GM18907 (cell line): ENCODE measurements at regions not wholly inside any gene's neighbourhood (a gene's known extent, or its start where the extent isn't known, plus 50 kb on each side); places are given as distances from the start of the nearest gene placed in this dataset.
"Not testable (repeated sequence)": the region's sequence is repeated elsewhere in the genome, so short reads cannot be mapped to it uniquely, and the experiment has no call there.

ENCODE experiments used
- ATAC-seq: cut with Tn5 transposase; IDR thresholded peaks from one replicate; pipeline ENCODE4 v1.9.1; 2021; ENCODE audit warnings: mild to moderate bottlenecking, moderate library complexity; ENCODE audit not compliant: unreplicated experiment

GRCh38 chr6:10138917-10139316 is 276.0 kb downstream of the TFAP2A start:
- no peak for ATAC-seq

- ATAC-seq, result no peak
These were observed 278.2 kb downstream of the TFAP2A start for GRCh38 chr6:10136636-10137035.

GRCh38 chr6:10134185-10134584 is 280.7 kb downstream of the TFAP2A start:
- not testable (repeated sequence) for ATAC-seq

- ATAC-seq, result no peak
These were observed 286.2 kb downstream of the TFAP2A start for GRCh38 chr6:10128721-10129120.

- no peak for ATAC-seq
These were observed 292.7 kb downstream of the TFAP2A start for GRCh38 chr6:10122164-10122563.

- ATAC-seq, result no peak
These were observed 301.9 kb downstream of the TFAP2A start for GRCh38 chr6:10112871-10113549.

- ATAC-seq, result no peak
These were observed 302.9 kb downstream of the TFAP2A start for GRCh38 chr6:10111975-10112374.

GRCh38 chr6:10101551-10102252 is 313.2 kb downstream of the TFAP2A start:
- no peak for ATAC-seq

- ATAC-seq, result no peak
These were observed 315.2 kb downstream of the TFAP2A start for GRCh38 chr6:10099529-10100140.

- no peak for ATAC-seq
These were observed 315.9 kb downstream of the TFAP2A start for GRCh38 chr6:10098756-10099528.

GRCh38 chr6:10093282-10093681 is 321.6 kb downstream of the TFAP2A start:
- ATAC-seq, result no peak

GRCh38 chr6:10084111-10084986 is 330.5 kb downstream of the TFAP2A start:
- ATAC-seq, result no peak

- no peak for ATAC-seq
These were observed 332.5 kb downstream of the TFAP2A start for GRCh38 chr6:10082385-10082784.

GRCh38 chr6:10081957-10082356 is 332.9 kb downstream of the TFAP2A start:
- no peak for ATAC-seq

GRCh38 chr6:10081075-10081474 is 333.8 kb downstream of the TFAP2A start:
- no peak for ATAC-seq

- ATAC-seq, result no peak
These were observed 334.3 kb downstream of the TFAP2A start for GRCh38 chr6:10080561-10080960.

- ATAC-seq, result no peak
These were observed 336.3 kb downstream of the TFAP2A start for GRCh38 chr6:10078581-10078980.

GRCh38 chr6:10074726-10075125 is 340.1 kb downstream of the TFAP2A start:
- not testable (repeated sequence) for ATAC-seq

GRCh38 chr6:10073341-10073740 is 341.5 kb downstream of the TFAP2A start:
- no peak for ATAC-seq

GRCh38 chr6:10071631-10072220 is 343.1 kb downstream of the TFAP2A start:
- ATAC-seq, result no peak
